ENCODE measurements at regions not wholly inside any gene's neighbourhood (a gene's known extent, or its start where the extent isn't known, plus 50 kb on each side); places are given as distances from the start of the nearest gene placed in this dataset.
"Not testable (repeated sequence)": the region's sequence is repeated elsewhere in the genome, so short reads cannot be mapped to it uniquely, and the experiment has no call there.

- TF ChIP-seq POLR2A (IDR thresholded peaks at IDR 0.05; ENCODE audit: borderline replicate concordance, extremely low read depth, insufficient read depth, insufficient read length); ZNF274 (IDR thresholded peaks at IDR 0.05; ENCODE audit: low read depth, low read length); REST (IDR thresholded peaks at IDR 0.05; ENCODE audit: low read depth); CTCF (IDR thresholded peaks at IDR 0.05 in 2 of 3, conservative IDR thresholded peaks at IDR 0.05 in 1 of 3; ENCODE audit: borderline replicate concordance in 1 of 3, insufficient read depth in 1 of 3, low read depth in 2 of 3, low read length in 2 of 3); ZFX (IDR thresholded peaks at IDR 0.05); RAD21 (IDR thresholded peaks at IDR 0.05; ENCODE audit: low read depth); EZH2 (IDR thresholded peaks at IDR 0.05); POLR2AphosphoS5 (IDR thresholded peaks at IDR 0.05; ENCODE audit: low read depth, low read length); CEBPB (IDR thresholded peaks at IDR 0.05; ENCODE audit: low read depth); MAX (IDR thresholded peaks at IDR 0.05): not testable (repeated sequence)
Measured at GRCh38 chr17:15866015-15866414, 78.9 kb upstream of the ADORA2B start.

Data from HCT116 (cell line).